ENCODE measurements at regions not wholly inside any gene's neighbourhood (a gene's known extent, or its start where the extent isn't known, plus 50 kb on each side); places are given as distances from the start of the nearest gene placed in this dataset.

GRCh38 chr10:78634389-78634815 lies 434.4 kb upstream of the ZMIZ1 start:
- DNase-seq: peak; percentile 60

DNA sequence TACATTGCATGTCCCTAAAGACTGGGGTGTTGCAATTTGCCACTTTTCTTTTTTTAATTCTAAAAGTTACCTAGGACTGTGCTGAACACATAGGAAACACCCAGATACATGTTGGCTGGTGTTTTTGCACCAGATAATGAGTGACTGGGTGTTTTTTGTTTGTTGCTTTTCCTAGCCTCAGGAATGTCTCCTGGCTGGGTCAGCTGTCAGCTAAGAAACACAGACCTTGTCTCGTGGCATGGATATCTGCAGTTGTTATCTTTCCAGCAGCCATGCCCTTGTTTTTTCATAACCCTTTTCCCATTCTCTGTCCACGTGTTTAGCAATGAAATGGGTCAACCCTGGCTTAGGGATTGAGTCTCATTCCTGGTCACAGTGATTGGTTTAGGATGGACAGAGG lies 433.9 kb upstream of the ZMIZ1 start:
- DNase-seq: peak; percentile 54

- DNase-seq: no peak
Measured at GRCh38 chr10:78639629-78640028, 429.1 kb upstream of the ZMIZ1 start.

- no peak for DNase-seq
Measured at GRCh38 chr10:78640796-78641636, 427.8 kb upstream of the ZMIZ1 start.

GRCh38 chr10:78641693-78642092 lies 427.1 kb upstream of the ZMIZ1 start:
- DNase-seq: no peak

GRCh38 chr10:78642269-78642816 lies 426.4 kb upstream of the ZMIZ1 start:
- DNase-seq: no peak

DNA sequence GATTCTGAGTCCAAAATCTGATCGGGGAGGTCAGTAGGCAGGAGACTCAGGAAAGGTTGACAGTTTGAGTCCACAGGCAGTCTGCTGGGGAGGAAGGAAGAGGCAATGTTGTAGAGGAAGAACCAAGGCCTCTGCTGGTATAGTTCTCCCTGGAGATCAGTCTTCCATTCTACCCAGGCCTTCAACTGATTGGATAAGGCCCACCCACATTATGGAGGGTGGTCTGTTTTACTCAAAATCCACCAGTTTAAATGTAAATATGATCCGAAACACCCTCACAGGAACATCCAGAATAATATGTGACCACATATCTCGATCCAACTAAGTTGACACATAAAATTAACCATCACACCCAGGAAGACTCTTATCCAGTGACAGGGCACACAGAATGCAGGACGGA lies 425.3 kb upstream of the ZMIZ1 start:
- no peak for DNase-seq

GRCh38 chr10:78644550-78644949 lies 424.2 kb upstream of the ZMIZ1 start:
- DNase-seq: no peak

DNA sequence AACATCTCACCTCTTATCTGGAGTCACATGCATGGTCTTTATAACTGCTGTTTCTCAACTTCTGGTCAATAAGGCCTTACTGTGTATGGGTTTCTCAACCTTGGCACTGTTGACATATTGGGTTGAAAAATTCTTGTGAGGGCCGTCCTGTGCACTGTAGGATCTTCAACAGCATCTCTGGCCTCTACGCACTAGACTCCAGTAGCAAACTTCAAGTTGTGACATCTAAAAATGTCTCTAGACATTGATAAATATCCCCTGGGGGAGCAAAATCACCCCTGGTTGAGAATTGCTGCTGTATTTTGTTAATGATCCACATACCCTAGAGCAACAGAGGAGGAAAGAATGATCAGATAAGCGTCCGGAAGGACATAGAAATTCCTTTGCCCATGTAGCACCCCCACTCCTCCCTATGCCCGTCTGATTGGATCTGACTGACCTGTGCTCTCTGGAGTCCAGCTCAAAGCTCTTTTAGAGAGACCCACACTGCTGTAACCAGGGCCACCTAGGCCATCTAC lies 423.5 kb upstream of the ZMIZ1 start:
- DNase-seq: no peak

- DNase-seq: no peak
Measured at GRCh38 chr10:78645975-78646374, 422.8 kb upstream of the ZMIZ1 start.

- no peak for DNase-seq
Measured at GRCh38 chr10:78648256-78648860, 420.4 kb upstream of the ZMIZ1 start.

DNA sequence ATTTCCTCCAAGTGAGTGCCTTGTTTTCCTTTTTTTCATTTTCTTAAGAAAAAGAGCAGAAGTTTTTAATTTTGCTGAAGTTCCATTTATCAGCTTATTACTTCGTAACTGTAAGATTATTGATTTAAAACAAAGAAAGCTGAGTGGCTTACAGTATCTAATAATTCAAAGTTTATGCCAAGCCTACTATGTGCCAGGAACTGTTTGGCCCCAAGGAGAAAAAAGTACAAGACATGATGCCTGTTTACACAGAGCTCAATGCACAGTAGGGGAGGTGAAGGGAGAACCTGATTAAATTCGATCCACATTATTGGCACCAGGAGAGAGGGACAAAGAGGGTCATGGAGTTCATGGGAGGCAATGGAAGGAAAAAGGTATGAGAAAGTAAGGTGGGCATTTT lies 419.3 kb upstream of the ZMIZ1 start:
- no peak for DNase-seq

- no peak for DNase-seq
Measured at GRCh38 chr10:78650122-78650521, 418.6 kb upstream of the ZMIZ1 start.

- DNase-seq: no peak
Measured at GRCh38 chr10:78651287-78651686, 417.5 kb upstream of the ZMIZ1 start.

DNA sequence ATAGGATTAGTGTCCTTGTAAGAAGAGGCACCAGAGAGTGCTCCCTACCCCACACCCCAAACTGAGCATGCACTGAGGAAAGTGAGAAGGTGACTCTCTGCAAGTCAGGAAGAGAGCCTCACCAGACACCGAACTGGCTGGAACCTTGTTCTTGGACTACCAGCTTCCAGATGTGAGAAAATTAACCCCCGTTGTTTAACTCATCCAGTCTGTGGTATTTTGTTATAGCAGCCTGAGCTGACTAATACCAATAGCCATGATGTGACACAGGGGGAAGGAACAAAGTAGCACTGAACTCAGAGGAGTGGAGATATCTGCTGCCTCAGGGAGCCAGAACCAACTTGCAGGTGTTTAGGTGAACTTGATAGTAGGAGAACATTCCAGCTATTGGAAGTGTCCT lies 415.2 kb upstream of the ZMIZ1 start:
- no peak for DNase-seq

DNA sequence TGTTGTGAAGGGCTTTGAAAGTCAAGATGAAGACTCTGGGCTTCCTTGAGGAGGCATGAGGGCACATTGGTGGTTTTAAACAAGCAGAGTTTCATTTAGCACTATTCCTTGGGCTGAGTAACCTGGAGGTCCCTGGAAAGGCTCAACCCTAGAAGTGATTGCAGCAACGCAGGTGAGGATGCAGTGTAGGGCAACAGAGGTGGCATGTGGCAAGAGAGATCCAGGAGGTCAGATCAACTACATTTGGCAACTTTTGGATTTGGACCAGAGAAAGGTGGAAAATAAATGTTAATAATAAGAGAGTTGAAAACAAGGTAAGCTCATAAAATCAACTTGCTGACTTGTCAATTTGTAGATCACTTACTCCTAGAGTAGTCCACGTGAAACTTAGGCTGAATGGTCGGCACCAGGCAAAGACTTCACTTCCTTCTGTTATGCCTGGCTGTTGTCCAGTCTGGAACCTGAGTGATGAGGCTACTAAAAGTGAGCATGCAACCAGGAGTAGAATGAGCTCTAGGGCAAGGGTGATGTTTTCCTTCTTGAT lies 414.6 kb upstream of the ZMIZ1 start:
- no peak for DNase-seq

- no peak for DNase-seq
Measured at GRCh38 chr10:78655979-78656378, 412.8 kb upstream of the ZMIZ1 start.

GRCh38 chr10:78656417-78657162 lies 412.2 kb upstream of the ZMIZ1 start:
- no peak for DNase-seq

- peak; percentile 25 for DNase-seq
Measured at GRCh38 chr10:78657163-78657861, 411.5 kb upstream of the ZMIZ1 start.

- no peak for DNase-seq
Measured at GRCh38 chr10:78657862-78658165, 411.0 kb upstream of the ZMIZ1 start.

GRCh38 chr10:78658645-78659597 lies 409.8 kb upstream of the ZMIZ1 start:
- DNase-seq: no peak
